GM12878 (cell line): ENCODE measurements at regions not wholly inside any gene's neighbourhood (a gene's known extent, or its start where the extent isn't known, plus 50 kb on each side); places are given as distances from the start of the nearest gene placed in this dataset.

Experiments used
- ATAC-seq: fragments of 200-7000 bp; cut with Tn5 transposase; 3 replicates; pipeline ENCODE4 v1.9.1; 2020; ENCODE audit warnings: mild to moderate bottlenecking, moderate library complexity
- BruUV-seq: library from RNA; stranded (reverse); fragments of 400-500 nt; replicated peaks from 2 replicates; lab custom pipeline; 2021; lab: Mats Ljungman, UMichigan
- CTCF ChIA-PET: fragments of 300-600 bp; sonication (Branson Sonifier 250); formaldehyde crosslinking; extraction: SDS; loops from one replicate; lab custom pipeline; 2021; ENCODE audit warnings: inconsistent platforms; lab: Yijun Ruan, JAX
- POLR2A ChIA-PET: fragments of 350-600 bp; formaldehyde crosslinking; extraction: SDS; loops from one replicate; lab custom pipeline; 2021; ENCODE audit warnings: inconsistent platforms; lab: Charles Lee
- RAD21 ChIA-PET: fragments of 300-600 bp; sonication (Branson Sonifier 250); formaldehyde crosslinking; loops from one replicate; lab custom pipeline; 2023; ENCODE audit warnings: antibody characterized with exemption; ENCODE audit not compliant: unreplicated experiment; lab: Charles Lee
- SMC1A ChIA-PET: fragments of 300-600 bp; sonication (Branson Sonifier 250); formaldehyde crosslinking; loops from one replicate; lab custom pipeline; 2023; ENCODE audit not compliant: unreplicated experiment, uncharacterized antibody; lab: Charles Lee
- DNase-seq: peaks from one replicate; pipeline ENCODE4 v3.0.0-alpha.2; 2011; ENCODE audit warnings: low read depth, low spot score
- FAIRE-seq: peaks from 3 replicates; lab custom pipeline; 2011; peaks lifted over from hg19 to GRCh38; lab: Jason Lieb, UNC
- H2AFZ ChIP-seq: 2 replicates; pipeline ENCODE4 v1.6.0; 2011; ENCODE audit warnings: low read depth, low read length, control low read depth; ENCODE audit not compliant: control insufficient read depth
- H3K27ac ChIP-seq: 2 replicates; pipeline ENCODE4 v1.5.1; 2011; ENCODE audit warnings: control low read depth; ENCODE audit not compliant: control insufficient read depth, insufficient read depth
- H3K27me3 ChIP-seq, 2 experiments: replicated peaks in 1 of 2; 2 replicates each; pipeline versions ENCODE4 v1.6.0 to v1.6.1; 2011; ENCODE audit warnings: low read length in 1 of 2; ENCODE audit not compliant: control insufficient read depth in 2 of 2, insufficient read depth in 2 of 2
- H3K36me3 ChIP-seq, 2 experiments: 2 replicates each; pipeline ENCODE4 v1.5.1; 2011; ENCODE audit warnings: low read length in 1 of 2; ENCODE audit not compliant: control insufficient read depth in 2 of 2, insufficient read depth in 2 of 2
- H3K4me1 ChIP-seq: 2 replicates; pipeline ENCODE4 v1.6.1; 2011; ENCODE audit warnings: mild to moderate bottlenecking, low read length, moderate library complexity, mixed read lengths; ENCODE audit not compliant: control insufficient read depth, insufficient read depth
- H3K4me2 ChIP-seq: 2 replicates; pipeline ENCODE4 v1.6.0; 2011; ENCODE audit warnings: control low read depth; ENCODE audit not compliant: control insufficient read depth, insufficient read depth
- H3K4me3 ChIP-seq: fragments of 200-600 bp; sonication (generic); 2 replicates; pipeline ENCODE4 v1.5.1; 2016
- H3K79me2 ChIP-seq: 2 replicates; pipeline ENCODE4 v1.6.0; 2011; ENCODE audit warnings: low read length; ENCODE audit not compliant: control insufficient read depth, insufficient read depth
- H3K9ac ChIP-seq: 2 replicates; pipeline ENCODE4 v1.8.0; 2011; ENCODE audit warnings: low read length, control low read depth, mixed read lengths; ENCODE audit not compliant: control insufficient read depth, insufficient read depth
- H3K9me3 ChIP-seq: replicated peaks from 3 replicates; pipeline ENCODE4 v1.5.1; 2011; ENCODE audit warnings: mild to moderate bottlenecking, low read length; ENCODE audit not compliant: control insufficient read depth, insufficient read depth
- H4K20me1 ChIP-seq: 2 replicates; pipeline ENCODE4 v1.6.0; 2011; ENCODE audit not compliant: control insufficient read depth, insufficient read depth
- CBX3 ChIP-seq: fragments of 200-600 bp; sonication (generic); IDR thresholded peaks from 2 replicates; pipeline ENCODE4 v1.6.1; 2016; ENCODE audit warnings: low read depth, borderline replicate concordance
- CHD2 ChIP-seq: IDR thresholded peaks from 2 replicates; pipeline ENCODE4 v1.6.1; 2011; ENCODE audit warnings: low read depth, low read length, improper control_type of control experiment, borderline replicate concordance
- FOXK2 ChIP-seq: fragments of 450-650 bp; IDR thresholded peaks from 2 replicates; pipeline ENCODE4 v1.6.1; 2017; ENCODE audit warnings: mild to moderate bottlenecking, moderate library complexity
- HCFC1 ChIP-seq: fragments of 150-350 bp; IDR thresholded peaks from 2 replicates; pipeline ENCODE4 v1.6.1; 2014; ENCODE audit warnings: low read length
- HDGF ChIP-seq: fragments of 450-650 bp; IDR thresholded peaks from 2 replicates; pipeline ENCODE4 v1.6.1; 2016; ENCODE audit warnings: antibody characterized with exemption
- RB1 ChIP-seq: fragments of 450-650 bp; formaldehyde crosslinking; IDR thresholded peaks from 2 replicates; pipeline ENCODE4 v1.6.1; 2017; ENCODE audit warnings: mild to moderate bottlenecking, borderline replicate concordance
- SIX5 ChIP-seq: IDR thresholded peaks from 2 replicates; pipeline ENCODE4 v1.6.1; 2011; ENCODE audit warnings: mild to moderate bottlenecking, low read depth, low read length, moderate library complexity; ENCODE audit not compliant: severe bottlenecking
- ZNF207 ChIP-seq: fragments of 450-650 bp; IDR thresholded peaks from 2 replicates; pipeline ENCODE4 v1.6.1; 2014; ENCODE audit warnings: antibody characterized with exemption, mild to moderate bottlenecking, borderline replicate concordance
- WGBS: methylation state at CpG from one replicate; pipeline ENCODE4 v1.1.6; 2016; ENCODE audit warnings: low lambda C conversion rate; ENCODE audit not compliant: insufficient replicate concordance, insufficient coverage; ENCODE audit errors: missing lambda C conversion rate; 5-methylcytosine and 5-hydroxymethylcytosine counted together
- in situ Hi-C: fragments of 300-500 bp; cut with MboI; formaldehyde crosslinking; loops from 9 replicates; pipeline ENCODE4 v1.14.3; 2018; ENCODE audit warnings: mixed read lengths
- intact Hi-C: fragments of 100-400 bp; cut with micrococcal nuclease; formaldehyde crosslinking; loops from one replicate; pipeline ENCODE4 v1.14.2; 2022; ENCODE audit not compliant: unreplicated experiment
- TF ChIP-seq, protein P1 (sequence below), 3 experiments: IDR thresholded peaks in 2 of 3; conservative IDR thresholded peaks in 1 of 3; 2 replicates each; pipeline ENCODE4 v1.5.1; 2011; ENCODE audit warnings: low read depth in 3 of 3, low read length in 3 of 3, mild to moderate bottlenecking in 3 of 3, control low read depth in 2 of 3, moderate library complexity in 2 of 3, inconsistent platforms in 1 of 3, mixed read lengths in 1 of 3; ENCODE audit not compliant: control insufficient read depth in 2 of 3, insufficient read depth in 1 of 3; ENCODE audit errors: extremely low read depth in 1 of 3

DNA sequence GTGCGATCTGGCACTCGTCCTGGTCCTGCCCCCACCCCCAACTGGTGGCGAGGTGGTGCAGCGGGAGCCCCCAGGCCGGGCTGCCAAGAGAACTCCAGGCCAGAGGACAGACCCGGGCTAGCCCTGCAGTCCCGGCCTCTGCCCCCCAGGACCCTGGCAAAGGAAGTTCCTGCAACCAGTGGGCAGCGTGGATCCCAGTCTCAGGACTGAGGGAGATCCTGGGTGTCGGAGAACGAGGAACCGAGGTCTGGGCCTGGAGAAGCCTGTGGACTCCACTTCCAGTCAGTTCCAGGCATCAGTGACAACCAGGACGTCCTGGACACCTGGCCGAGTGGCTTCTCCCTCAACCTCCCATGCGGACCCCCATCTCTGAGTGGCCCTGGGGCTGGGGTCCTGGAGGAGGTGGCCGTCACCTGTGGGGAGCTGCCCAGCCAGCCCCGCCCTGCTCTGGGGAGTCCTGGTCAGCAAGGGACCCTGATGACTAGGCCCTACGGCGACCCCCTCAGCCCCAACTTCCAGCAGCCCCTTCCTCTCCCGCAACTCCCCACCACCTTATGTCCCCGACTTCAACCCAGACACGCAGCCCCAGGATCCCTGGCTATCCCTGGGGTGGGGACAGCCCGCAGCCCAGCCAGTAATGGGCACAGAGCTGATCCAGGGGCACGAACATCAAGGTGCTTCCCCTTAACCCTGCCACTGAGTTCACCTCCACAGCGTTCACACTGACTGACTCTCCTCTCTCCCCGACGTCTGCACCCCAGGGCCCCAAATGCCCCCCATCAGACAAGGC, 53.7 kb upstream of the NKX1-1 start:
- H2AFZ ChIP-seq = no peak overlapping the region
- no peaks in the 10 kb centered on the region for H3K79me2 ChIP-seq
- H3K9me3 ChIP-seq = no peaks in the 10 kb centered on the region; the same call in 2 of the 3 replicates
- WGBS = 21% methylated on average over 25 of the region's 26 CpGs
- H3K4me1 ChIP-seq = no peaks in the 10 kb centered on the region
- ATAC-seq = no peak
- H3K27me3 ChIP-seq = no peaks in the 10 kb centered on the region
- no peaks in the 10 kb centered on the region for H4K20me1 ChIP-seq
- RAD21 ChIA-PET = no interaction called here
- POLR2A ChIA-PET = no interaction called here
- H3K4me2 ChIP-seq = no peak overlapping the region
- TF ChIP-seq RB1 = no peak
- TF ChIP-seq, protein P1, sequence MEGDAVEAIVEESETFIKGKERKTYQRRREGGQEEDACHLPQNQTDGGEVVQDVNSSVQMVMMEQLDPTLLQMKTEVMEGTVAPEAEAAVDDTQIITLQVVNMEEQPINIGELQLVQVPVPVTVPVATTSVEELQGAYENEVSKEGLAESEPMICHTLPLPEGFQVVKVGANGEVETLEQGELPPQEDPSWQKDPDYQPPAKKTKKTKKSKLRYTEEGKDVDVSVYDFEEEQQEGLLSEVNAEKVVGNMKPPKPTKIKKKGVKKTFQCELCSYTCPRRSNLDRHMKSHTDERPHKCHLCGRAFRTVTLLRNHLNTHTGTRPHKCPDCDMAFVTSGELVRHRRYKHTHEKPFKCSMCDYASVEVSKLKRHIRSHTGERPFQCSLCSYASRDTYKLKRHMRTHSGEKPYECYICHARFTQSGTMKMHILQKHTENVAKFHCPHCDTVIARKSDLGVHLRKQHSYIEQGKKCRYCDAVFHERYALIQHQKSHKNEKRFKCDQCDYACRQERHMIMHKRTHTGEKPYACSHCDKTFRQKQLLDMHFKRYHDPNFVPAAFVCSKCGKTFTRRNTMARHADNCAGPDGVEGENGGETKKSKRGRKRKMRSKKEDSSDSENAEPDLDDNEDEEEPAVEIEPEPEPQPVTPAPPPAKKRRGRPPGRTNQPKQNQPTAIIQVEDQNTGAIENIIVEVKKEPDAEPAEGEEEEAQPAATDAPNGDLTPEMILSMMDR (IDR thresholded peaks at IDR 0.05 in 2 of 3, conservative IDR thresholded peaks at IDR 0.05 in 1 of 3; ENCODE audit: control insufficient read depth in 2 of 3, extremely low read depth in 1 of 3, insufficient read depth in 1 of 3, low read depth in 3 of 3, low read length in 3 of 3) = no peak
- TF ChIP-seq ZNF207 = no peak
- TF ChIP-seq HCFC1 = no peak
- TF ChIP-seq FOXK2 = no peak
- no peak for TF ChIP-seq CBX3
- no peak for TF ChIP-seq CHD2
- no peak for TF ChIP-seq HDGF
- no peak for TF ChIP-seq SIX5
- CTCF ChIA-PET = no interaction called here
- H3K36me3 ChIP-seq = no peaks in the 10 kb centered on the region
- intact Hi-C loops (no loop called here), in situ Hi-C loops (loop anchor here (10.0 kb wide), 2 partner anchors 55 to 1045 kb away; partner anchors contain the start of gene NKX1-1)
- no peak for DNase-seq
- H3K27ac ChIP-seq = no peak overlapping the region
- H3K9ac ChIP-seq = no peak overlapping the region
- SMC1A ChIA-PET = no interaction called here
- BruUV-seq = no TSS peak
- H3K4me3 ChIP-seq = no peak overlapping the region
- FAIRE-seq = no peak
